SJSA1 (cell line): ENCODE measurements at regions not wholly inside any gene's neighbourhood (a gene's known extent, or its start where the extent isn't known, plus 50 kb on each side); places are given as distances from the start of the nearest gene placed in this dataset.
"Not testable (repeated sequence)": the region's sequence is repeated elsewhere in the genome, so short reads cannot be mapped to it uniquely, and the experiment has no call there.

Source experiments
- DNase-seq, 2 experiments: peaks; one replicate each; pipeline ENCODE4 v3.0.0-alpha.2; 2015 to 2020; ENCODE audit warnings: low spot score in 2 of 2, low read depth in 1 of 2
- H3K27ac ChIP-seq: fragments of 250-450 bp; sonication (Bioruptor Pico); 2 replicates; pipeline ENCODE4 v1.5.1; 2020; ENCODE audit warnings: mild to moderate bottlenecking, moderate library complexity
- H3K27me3 ChIP-seq: fragments of 250-450 bp; sonication (Bioruptor Pico); replicated peaks from 2 replicates; pipeline ENCODE4 v1.5.1; 2020; ENCODE audit warnings: mild to moderate bottlenecking, moderate library complexity
- H3K36me3 ChIP-seq: fragments of 250-450 bp; sonication (Bioruptor Pico); 2 replicates; pipeline ENCODE4 v1.5.1; 2020; ENCODE audit warnings: mild to moderate bottlenecking
- H3K4me1 ChIP-seq: fragments of 250-450 bp; sonication (Bioruptor Pico); replicated peaks from 2 replicates; pipeline ENCODE4 v1.6.1; 2021; ENCODE audit warnings: mild to moderate bottlenecking
- H3K4me3 ChIP-seq: fragments of 250-450 bp; sonication (Bioruptor Pico); 2 replicates; pipeline ENCODE4 v1.5.1; 2020; ENCODE audit warnings: mild to moderate bottlenecking
- H3K9me3 ChIP-seq: fragments of 250-450 bp; sonication (Bioruptor Pico); replicated peaks from 2 replicates; pipeline ENCODE4 v1.5.1; 2020; ENCODE audit warnings: mild to moderate bottlenecking

- Histone ChIP-seq H3K36me3 (no peaks in the 10 kb centered on the region), H3K4me1 (no peaks in the 10 kb centered on the region), H3K4me3 (no peak overlapping the region), H3K27me3 (no peaks in the 10 kb centered on the region), H3K27ac (no peak overlapping the region), H3K9me3 (no peaks in the 10 kb centered on the region)
- DNase-seq, result no peak
Measured at GRCh38 chr3:87848003-87848402, 210.8 kb downstream of the CGGBP1 start.

GRCh38 chr3:87837076-87837475, 221.7 kb downstream of the CGGBP1 start:
- no peaks in the 10 kb centered on the region for H3K27me3 ChIP-seq
- no peak overlapping the region for H3K27ac ChIP-seq
- no peaks in the 10 kb centered on the region for H3K36me3 ChIP-seq
- no peak overlapping the region for H3K4me3 ChIP-seq
- DNase-seq, result no peak
- no peaks in the 10 kb centered on the region for H3K4me1 ChIP-seq
- no peaks in the 10 kb centered on the region for H3K9me3 ChIP-seq

GRCh38 chr3:87836026-87836425, 222.8 kb downstream of the CGGBP1 start:
- H3K27me3 ChIP-seq, result no peaks in the 10 kb centered on the region
- DNase-seq, result no peak
- no peaks in the 10 kb centered on the region for H3K9me3 ChIP-seq
- H3K27ac ChIP-seq, result no peak overlapping the region
- no peak overlapping the region for H3K4me3 ChIP-seq
- H3K4me1 ChIP-seq, result no peaks in the 10 kb centered on the region
- no peaks in the 10 kb centered on the region for H3K36me3 ChIP-seq

GRCh38 chr3:87835236-87835635, 223.6 kb downstream of the CGGBP1 start:
- DNase-seq, result no peak
- no peaks in the 10 kb centered on the region for H3K36me3 ChIP-seq
- H3K9me3 ChIP-seq, result no peaks in the 10 kb centered on the region
- no peaks in the 10 kb centered on the region for H3K4me1 ChIP-seq
- no peak overlapping the region for H3K27ac ChIP-seq
- no peaks in the 10 kb centered on the region for H3K27me3 ChIP-seq
- no peak overlapping the region for H3K4me3 ChIP-seq

- DNase-seq, result no peak
- no peaks in the 10 kb centered on the region for H3K27me3 ChIP-seq
- H3K9me3 ChIP-seq, result no peaks in the 10 kb centered on the region
- no peak overlapping the region for H3K4me3 ChIP-seq
- H3K36me3 ChIP-seq, result no peaks in the 10 kb centered on the region
- H3K4me1 ChIP-seq, result no peaks in the 10 kb centered on the region
- no peak overlapping the region for H3K27ac ChIP-seq
Measured at GRCh38 chr3:87834327-87834726, 224.5 kb downstream of the CGGBP1 start.

- no peak overlapping the region for H3K27ac ChIP-seq
- no peaks in the 10 kb centered on the region for H3K4me1 ChIP-seq
- H3K27me3 ChIP-seq, result no peaks in the 10 kb centered on the region
- no peaks in the 10 kb centered on the region for H3K36me3 ChIP-seq
- DNase-seq, result no peak
- no peak overlapping the region for H3K4me3 ChIP-seq
- no peaks in the 10 kb centered on the region for H3K9me3 ChIP-seq
Measured at GRCh38 chr3:87833039-87833377, 225.8 kb downstream of the CGGBP1 start.

GRCh38 chr3:87828046-87828445, 230.8 kb downstream of the CGGBP1 start:
- no peaks in the 10 kb centered on the region for H3K36me3 ChIP-seq
- no peaks in the 10 kb centered on the region for H3K4me1 ChIP-seq
- H3K27ac ChIP-seq, result no peak overlapping the region
- DNase-seq, result no peak
- H3K9me3 ChIP-seq, result no peaks in the 10 kb centered on the region
- H3K4me3 ChIP-seq, result no peak overlapping the region
- H3K27me3 ChIP-seq, result no peaks in the 10 kb centered on the region

GRCh38 chr3:87822563-87822962, 236.2 kb downstream of the CGGBP1 start:
- no peaks in the 10 kb centered on the region for H3K4me1 ChIP-seq
- H3K4me3 ChIP-seq, result no peak overlapping the region
- no peak for DNase-seq
- no peaks in the 10 kb centered on the region for H3K9me3 ChIP-seq
- H3K27ac ChIP-seq, result no peak overlapping the region
- H3K27me3 ChIP-seq, result no peaks in the 10 kb centered on the region
- no peaks in the 10 kb centered on the region for H3K36me3 ChIP-seq

- not testable (repeated sequence) for DNase-seq, H3K36me3 ChIP-seq, H3K4me3 ChIP-seq, H3K27me3 ChIP-seq, H3K4me1 ChIP-seq, H3K27ac ChIP-seq, H3K9me3 ChIP-seq
Measured at GRCh38 chr3:87813503-87813902, 245.3 kb downstream of the CGGBP1 start.

- no peaks in the 10 kb centered on the region for H3K27me3 ChIP-seq
- H3K27ac ChIP-seq, result no peak overlapping the region
- DNase-seq, result no peak
- no peaks in the 10 kb centered on the region for H3K9me3 ChIP-seq
- H3K36me3 ChIP-seq, result no peaks in the 10 kb centered on the region
- H3K4me3 ChIP-seq, result no peak overlapping the region
- no peaks in the 10 kb centered on the region for H3K4me1 ChIP-seq
Measured at GRCh38 chr3:87811953-87812352, 246.9 kb downstream of the CGGBP1 start.

GRCh38 chr3:87810452-87811016, 248.3 kb downstream of the CGGBP1 start:
- H3K9me3 ChIP-seq, result no peaks in the 10 kb centered on the region
- H3K4me3 ChIP-seq, result no peak overlapping the region
- DNase-seq, result no peak
- H3K27ac ChIP-seq, result no peak overlapping the region
- no peaks in the 10 kb centered on the region for H3K27me3 ChIP-seq
- no peaks in the 10 kb centered on the region for H3K4me1 ChIP-seq
- H3K36me3 ChIP-seq, result no peaks in the 10 kb centered on the region

GRCh38 chr3:87805670-87806069, 253.1 kb downstream of the CGGBP1 start:
- Histone ChIP-seq H3K9me3 (no peaks in the 10 kb centered on the region), H3K27ac (no peak overlapping the region), H3K27me3 (no peaks in the 10 kb centered on the region), H3K36me3 (no peaks in the 10 kb centered on the region), H3K4me3 (no peak overlapping the region), H3K4me1 (no peaks in the 10 kb centered on the region)
- DNase-seq, result no peak

GRCh38 chr3:87801409-87801808, 257.4 kb downstream of the CGGBP1 start:
- no peak overlapping the region for H3K27ac ChIP-seq
- H3K9me3 ChIP-seq, result no peaks in the 10 kb centered on the region
- H3K4me3 ChIP-seq, result no peak overlapping the region
- no peaks in the 10 kb centered on the region for H3K36me3 ChIP-seq
- H3K4me1 ChIP-seq, result no peaks in the 10 kb centered on the region
- DNase-seq, result no peak
- no peaks in the 10 kb centered on the region for H3K27me3 ChIP-seq

- Histone ChIP-seq H3K27ac (no peak overlapping the region), H3K4me1 (no peaks in the 10 kb centered on the region), H3K9me3 (no peaks in the 10 kb centered on the region), H3K4me3 (no peak overlapping the region), H3K27me3 (no peaks in the 10 kb centered on the region), H3K36me3 (no peaks in the 10 kb centered on the region)
- no peak for DNase-seq
Measured at GRCh38 chr3:87800516-87800915, 258.3 kb downstream of the CGGBP1 start.

GRCh38 chr3:87798567-87798947, 260.2 kb downstream of the CGGBP1 start:
- no peak for DNase-seq
- no peak overlapping the region for H3K4me3 ChIP-seq
- H3K27ac ChIP-seq, result no peak overlapping the region
- no peaks in the 10 kb centered on the region for H3K36me3 ChIP-seq
- H3K27me3 ChIP-seq, result peaks cover 7% of the 10 kb centered on the region; the same call in 1 of the 2 replicates
- no peaks in the 10 kb centered on the region for H3K4me1 ChIP-seq
- H3K9me3 ChIP-seq, result no peaks in the 10 kb centered on the region
